SK-N-SH (cell line): ENCODE measurements at regions not wholly inside any gene's neighbourhood (a gene's known extent, or its start where the extent isn't known, plus 50 kb on each side); places are given as distances from the start of the nearest gene placed in this dataset.

Source experiments
- CTCF ChIA-PET: fragments of 300-600, 350-600 bp; formaldehyde crosslinking; extraction: SDS; loops from one replicate; lab custom pipeline; 2021; lab: Yijun Ruan, JAX
- POLR2A ChIA-PET: fragments of 350-600 bp; sonication (Branson Sonifier 250); formaldehyde crosslinking; extraction: SDS; loops from one replicate; lab custom pipeline; 2020; ENCODE audit warnings: antibody characterized with exemption, inconsistent platforms; lab: Yijun Ruan, JAX
- DNase-seq: peaks from one replicate; pipeline ENCODE4 v3.0.0; 2012
- H2AFZ ChIP-seq: fragments of 200-600 bp; sonication (generic); 2 replicates; pipeline ENCODE4 v1.8.1; 2016; ENCODE audit warnings: antibody characterized with exemption, mild to moderate bottlenecking, low read depth
- H3F3A ChIP-seq: fragments of 200-600 bp; sonication (generic); replicated peaks from 2 replicates; pipeline ENCODE3; 2016; ENCODE audit warnings: antibody characterized with exemption, mild to moderate bottlenecking; ENCODE audit not compliant: insufficient read depth
- H3K27ac ChIP-seq, 2 experiments: fragments of 200-500 bp in 1 of 2; fragments of 200-600 bp in 1 of 2; sonication (Bioruptor generic) in 1 of 2; sonication (generic), shearing (Covaris generic) in 1 of 2; 2 replicates each; pipeline versions ENCODE4 v1.5.1 to v1.6.1; 2014 to 2016; ENCODE audit warnings: low read depth in 2 of 2, inconsistent platforms in 1 of 2, low read length in 1 of 2, mild to moderate bottlenecking in 1 of 2, mixed read lengths in 1 of 2
- H3K27me3 ChIP-seq: fragments of 200-600 bp; sonication (generic), shearing (Covaris generic); 2 replicates; pipeline ENCODE4 v1.6.1; 2016; ENCODE audit warnings: mixed run types; ENCODE audit not compliant: insufficient read depth
- H3K36me3 ChIP-seq, 2 experiments: fragments of 200-500 bp in 1 of 2; fragments of 200-600 bp in 1 of 2; sonication (Bioruptor generic) in 1 of 2; sonication (generic) in 1 of 2; replicated peaks in 1 of 2; 2 replicates each; pipeline versions ENCODE3 to v1.5.1; 2014 to 2016; ENCODE audit warnings: low read length in 1 of 2, mild to moderate bottlenecking in 1 of 2; ENCODE audit not compliant: insufficient read depth in 2 of 2, control insufficient read depth in 1 of 2
- H3K4me1 ChIP-seq, 2 experiments: fragments of 200-500 bp in 1 of 2; fragments of 200-600 bp in 1 of 2; sonication (Bioruptor generic) in 1 of 2; sonication (generic), shearing (Covaris generic) in 1 of 2; 2 replicates each; pipeline versions ENCODE4 v1.5.1 to v1.6.1; 2014 to 2016; ENCODE audit warnings: low read depth in 1 of 2, low read length in 1 of 2, mixed run types in 1 of 2; ENCODE audit not compliant: insufficient read depth in 2 of 2, control insufficient read depth in 1 of 2
- H3K4me2 ChIP-seq: fragments of 200-600 bp; sonication (generic), shearing (Covaris generic); 2 replicates; pipeline ENCODE4 v1.6.1; 2017; ENCODE audit warnings: mixed run types
- H3K4me3 ChIP-seq, 2 experiments: fragments of 200-500 bp in 1 of 2; fragments of 200-600 bp in 1 of 2; sonication (Bioruptor generic) in 1 of 2; sonication (generic), shearing (Covaris generic) in 1 of 2; 2 replicates each; pipeline versions ENCODE4 v1.5.1 to v1.8.1; 2014 to 2016; ENCODE audit warnings: low read depth in 2 of 2, inconsistent platforms in 1 of 2, low read length in 1 of 2, mild to moderate bottlenecking in 1 of 2, mixed read lengths in 1 of 2, moderate library complexity in 1 of 2
- H3K79me2 ChIP-seq: fragments of 200-600 bp; sonication (generic); 2 replicates; pipeline ENCODE4 v1.8.1; 2017; ENCODE audit warnings: mild to moderate bottlenecking; ENCODE audit not compliant: insufficient read depth
- H3K9ac ChIP-seq: fragments of 200-600 bp; sonication (generic); 2 replicates; pipeline ENCODE4 v1.6.1; 2017; ENCODE audit warnings: mixed run types
- H3K9me2 ChIP-seq: fragments of 200-600 bp; sonication (generic); 2 replicates; pipeline ENCODE4 v1.6.1; 2017; ENCODE audit warnings: mixed run types
- H3K9me3 ChIP-seq: fragments of 200-600 bp; sonication (generic); 2 replicates; pipeline ENCODE4 v1.6.1; 2017; ENCODE audit warnings: mixed run types, mild to moderate bottlenecking, moderate library complexity
- H4K20me1 ChIP-seq: fragments of 200-600 bp; sonication (generic); 2 replicates; pipeline ENCODE4 v1.6.1; 2017; ENCODE audit warnings: mild to moderate bottlenecking, mixed run types; ENCODE audit not compliant: insufficient read depth
- CTCF ChIP-seq: fragments of 200-600 bp; sonication (generic); IDR thresholded peaks from 2 replicates; pipeline ENCODE4 v1.6.1; 2017; ENCODE audit warnings: antibody characterized with exemption, mild to moderate bottlenecking, moderate library complexity
- ELF1 ChIP-seq: IDR thresholded peaks from 2 replicates; pipeline ENCODE4 v1.4.0; 2012
- EZH2phosphoT487 ChIP-seq: fragments of 200-600 bp; sonication (generic); IDR thresholded peaks from 2 replicates; pipeline ENCODE4 v1.6.1; 2017; ENCODE audit warnings: low read depth, mixed run types, mild to moderate bottlenecking, antibody characterized with exemption, moderate library complexity, borderline replicate concordance
- FOXJ3 ChIP-seq: sonication (generic); formaldehyde crosslinking; IDR thresholded peaks from 2 replicates; pipeline ENCODE4 v1.5.1; 2020; ENCODE audit warnings: mild to moderate bottlenecking, missing genetic modification reagents
- GABPA ChIP-seq: IDR thresholded peaks from 2 replicates; pipeline ENCODE4 v1.4.0; 2012; ENCODE audit warnings: low read depth, mild to moderate bottlenecking
- GATA2 ChIP-seq: sonication (generic); formaldehyde crosslinking; IDR thresholded peaks from 2 replicates; pipeline ENCODE4 v1.5.0; 2020; ENCODE audit warnings: mild to moderate bottlenecking, missing genetic modification reagents
- IRF3 ChIP-seq: fragments of 150-350 bp; IDR thresholded peaks from 2 replicates; pipeline ENCODE4 v1.6.1; 2016; ENCODE audit warnings: mild to moderate bottlenecking, low read depth, low read length
- MAX ChIP-seq: IDR thresholded peaks from 2 replicates; pipeline ENCODE4 v1.4.0; 2012; ENCODE audit warnings: low read depth
- MXI1 ChIP-seq: IDR thresholded peaks from 2 replicates; pipeline ENCODE4 v1.6.1; 2012; ENCODE audit warnings: mild to moderate bottlenecking, low read depth, low read length, improper control_type of control experiment
- NRF1 ChIP-seq: IDR thresholded peaks from 2 replicates; pipeline ENCODE4 v1.6.1; 2012; ENCODE audit warnings: low read depth, mild to moderate bottlenecking, low read length
- POLR2AphosphoS5 ChIP-seq: IDR thresholded peaks from 2 replicates; pipeline ENCODE4 v1.6.1; 2012; ENCODE audit warnings: low read depth, low read length
- REST ChIP-seq: IDR thresholded peaks from 2 replicates; pipeline ENCODE4 v1.6.1; 2012; ENCODE audit warnings: mild to moderate bottlenecking, low read depth, low read length, moderate library complexity
- SMC3 ChIP-seq: IDR thresholded peaks from 2 replicates; pipeline ENCODE4 v1.6.1; 2012; ENCODE audit warnings: low read depth, low read length, improper control_type of control experiment
- TEAD4 ChIP-seq: IDR thresholded peaks from 2 replicates; pipeline ENCODE4 v1.4.0; 2012; ENCODE audit warnings: mild to moderate bottlenecking, borderline replicate concordance; ENCODE audit not compliant: insufficient read depth
- USF1 ChIP-seq: IDR thresholded peaks from 2 replicates; pipeline ENCODE4 v1.4.0; 2012; ENCODE audit warnings: low read depth, borderline replicate concordance
- USF2 ChIP-seq: fragments of 150-350 bp; IDR thresholded peaks from 2 replicates; pipeline ENCODE4 v1.6.1; 2017; ENCODE audit warnings: antibody characterized with exemption, low read length, low read depth, borderline replicate concordance
- YY1 ChIP-seq: IDR thresholded peaks from 2 replicates; pipeline ENCODE4 v1.4.0; 2012; ENCODE audit warnings: low read depth, mild to moderate bottlenecking
- WGBS: methylation state at CpG from one replicate; pipeline ENCODE4 v1.1.6; 2017; ENCODE audit warnings: low lambda C conversion rate; 5-methylcytosine and 5-hydroxymethylcytosine counted together

GRCh38 chr7:47148536-47149207 lies 433.2 kb downstream of the TNS3 start (continued):
- TF ChIP-seq USF2, result no peak
- no peak for TF ChIP-seq MXI1
- TF ChIP-seq FOXJ3, result no peak
- no peak for TF ChIP-seq USF1
- no peak for TF ChIP-seq IRF3
- no peak for TF ChIP-seq MAX
- no peak for TF ChIP-seq GATA2 (CRISPR knock-in tag)
- no peak for TF ChIP-seq SMC3
- no peak for TF ChIP-seq TEAD4
- TF ChIP-seq, all 33 proteins: peak for 0

GRCh38 chr7:47147213-47147631 lies 434.7 kb downstream of the TNS3 start:
- no peaks in the 10 kb centered on the region for H3K36me3 ChIP-seq
- no peaks in the 10 kb centered on the region for H3K27me3 ChIP-seq
- POLR2A ChIA-PET, result no interaction called here
- 27% methylated on average over 3 of the region's 3 CpGs for WGBS
- no peak overlapping the region for H3K9ac ChIP-seq
- CTCF ChIA-PET, result interaction anchor here (0.7 kb wide), 1 partner anchor 1224 kb away, joined by 4 read pairs; no protein-coding TSS in a partner anchor
- no peak overlapping the region for H2AFZ ChIP-seq
- H4K20me1 ChIP-seq, result no peaks in the 10 kb centered on the region
- H3F3A ChIP-seq, result no peaks in the 10 kb centered on the region
- no peaks in the 10 kb centered on the region; a peak in 1 of 4 replicates for H3K4me1 ChIP-seq
- TF ChIP-seq POLR2AphosphoS5 (no peak), GABPA (no peak), ELF1 (no peak), IRF3 (no peak), TEAD4 (no peak), YY1 (no peak), CTCF (no peak), REST (no peak), EZH2phosphoT487 (no peak), NRF1 (no peak), GATA2 (CRISPR knock-in tag) (no peak), FOXJ3 (no peak), MXI1 (no peak)
- no peak overlapping the region for H3K27ac ChIP-seq
- H3K9me2 ChIP-seq, result no peaks in the 10 kb centered on the region
- DNase-seq, result no peak
- no peaks in the 10 kb centered on the region for H3K79me2 ChIP-seq
- H3K4me3 ChIP-seq, result no peak overlapping the region
- no peaks in the 10 kb centered on the region for H3K9me3 ChIP-seq
- no peak overlapping the region for H3K4me2 ChIP-seq
